ENCODE measurements at regions not wholly inside any gene's neighbourhood (a gene's known extent, or its start where the extent isn't known, plus 50 kb on each side); places are given as distances from the start of the nearest gene placed in this dataset.

DNA sequence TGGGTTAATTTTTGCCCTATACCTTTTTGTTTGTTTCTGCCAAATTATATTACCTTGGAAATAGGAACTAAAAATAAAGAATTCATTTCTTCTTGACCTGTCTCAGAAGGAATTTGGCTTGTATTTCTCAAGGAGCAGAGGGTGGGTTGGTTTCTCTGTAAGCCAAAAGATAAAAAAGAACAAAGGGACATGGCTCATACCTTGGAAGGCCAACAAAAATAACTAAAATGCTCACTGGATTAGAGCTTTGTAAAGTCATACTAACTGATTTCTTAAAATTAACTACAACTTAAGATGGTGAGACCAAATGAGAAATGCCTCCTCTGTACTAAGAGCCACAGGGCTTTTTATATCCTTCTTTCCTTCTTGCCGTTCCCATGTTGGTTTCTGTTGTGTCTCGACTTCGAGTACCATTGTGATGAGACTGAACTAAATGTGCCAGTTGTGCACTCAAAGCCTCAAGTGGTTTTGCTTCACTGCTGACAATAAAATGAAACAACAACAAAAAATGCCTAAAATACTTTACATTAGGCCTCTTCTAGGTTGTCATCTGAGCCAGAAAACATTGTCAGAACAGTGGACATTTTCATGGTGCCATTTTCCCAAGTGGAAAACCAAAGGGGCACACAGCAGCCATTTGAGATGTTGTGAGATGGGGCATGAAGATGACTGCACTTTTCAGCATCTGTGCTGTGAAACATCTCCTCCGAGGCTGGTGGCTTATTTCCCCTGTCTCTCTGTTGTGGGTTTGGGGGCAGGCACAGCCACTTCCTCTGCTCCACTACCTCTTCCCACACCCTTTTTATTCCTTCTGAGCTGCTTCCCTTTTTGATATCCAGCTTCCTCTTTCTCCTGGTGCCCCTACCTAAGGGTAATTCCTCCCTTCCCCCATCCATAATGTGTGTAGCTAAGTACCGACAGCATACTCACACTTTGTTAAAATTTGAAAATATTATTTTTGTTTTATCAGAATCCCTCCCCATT, 51.8 kb upstream of the AGR3 start:
- no peaks in the 10 kb centered on the region for H3K27me3 ChIP-seq
- 70 to 74% methylated on average over 5 of the region's 5 CpGs for WGBS, 2 donors
- H3K4me1 ChIP-seq: no peaks in the 10 kb centered on the region
- no peak overlapping the region for H3K4me3 ChIP-seq
- TF ChIP-seq POLR2A (IDR thresholded peaks at IDR 0.05): no peak
- TF ChIP-seq, protein P1, sequence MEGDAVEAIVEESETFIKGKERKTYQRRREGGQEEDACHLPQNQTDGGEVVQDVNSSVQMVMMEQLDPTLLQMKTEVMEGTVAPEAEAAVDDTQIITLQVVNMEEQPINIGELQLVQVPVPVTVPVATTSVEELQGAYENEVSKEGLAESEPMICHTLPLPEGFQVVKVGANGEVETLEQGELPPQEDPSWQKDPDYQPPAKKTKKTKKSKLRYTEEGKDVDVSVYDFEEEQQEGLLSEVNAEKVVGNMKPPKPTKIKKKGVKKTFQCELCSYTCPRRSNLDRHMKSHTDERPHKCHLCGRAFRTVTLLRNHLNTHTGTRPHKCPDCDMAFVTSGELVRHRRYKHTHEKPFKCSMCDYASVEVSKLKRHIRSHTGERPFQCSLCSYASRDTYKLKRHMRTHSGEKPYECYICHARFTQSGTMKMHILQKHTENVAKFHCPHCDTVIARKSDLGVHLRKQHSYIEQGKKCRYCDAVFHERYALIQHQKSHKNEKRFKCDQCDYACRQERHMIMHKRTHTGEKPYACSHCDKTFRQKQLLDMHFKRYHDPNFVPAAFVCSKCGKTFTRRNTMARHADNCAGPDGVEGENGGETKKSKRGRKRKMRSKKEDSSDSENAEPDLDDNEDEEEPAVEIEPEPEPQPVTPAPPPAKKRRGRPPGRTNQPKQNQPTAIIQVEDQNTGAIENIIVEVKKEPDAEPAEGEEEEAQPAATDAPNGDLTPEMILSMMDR (IDR thresholded peaks at IDR 0.05): no peak
- H3K9me3 ChIP-seq: no peaks in the 10 kb centered on the region
- intact Hi-C loops (cut with DNase I; ENCODE audit: low total_unique reads): no loop called here
- H3K27ac ChIP-seq: no peak overlapping the region
- no peak for DNase-seq
- H3K36me3 ChIP-seq (ENCODE audit: low read depth, missing control alignments): no peaks in the 10 kb centered on the region

DNA sequence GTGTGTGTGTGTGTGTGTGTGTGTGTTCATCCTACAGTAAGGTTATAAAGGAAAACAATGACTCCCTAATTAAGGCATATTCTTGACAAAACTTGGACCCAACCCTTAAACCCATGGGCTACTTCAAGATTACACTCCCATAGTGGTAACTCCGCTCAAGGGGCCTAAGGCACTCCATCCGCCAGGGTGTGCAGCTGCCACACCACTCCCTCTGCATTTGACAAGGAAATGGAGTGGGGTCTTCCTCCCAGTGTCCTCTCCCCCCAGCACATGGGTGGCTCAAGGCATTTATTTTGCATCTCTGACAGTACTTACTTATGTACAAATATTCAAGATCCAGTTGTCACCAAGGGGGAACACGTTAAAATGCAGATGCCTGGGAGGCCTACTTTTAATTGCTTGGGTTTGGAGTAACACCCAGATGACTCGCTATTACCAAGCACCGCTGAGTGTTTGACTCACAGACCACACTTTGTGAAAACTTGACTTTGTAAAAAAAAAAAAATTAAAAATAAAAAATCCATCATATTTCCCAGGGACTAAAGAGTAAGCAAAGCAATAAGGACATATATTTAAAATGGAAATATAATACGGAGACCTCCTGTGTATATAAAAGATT, 53.0 kb upstream of the AGR3 start:
- DNase-seq: no peak

GRCh38 chr7:16935341-16935735, 53.6 kb upstream of the AGR3 start:
- Histone ChIP-seq H3K36me3 (ENCODE audit: low read depth, missing control alignments) (no peaks in the 10 kb centered on the region), H3K4me3 (no peak overlapping the region), H3K9me3 (no peaks in the 10 kb centered on the region), H3K4me1 (no peaks in the 10 kb centered on the region), H3K27ac (no peak overlapping the region), H3K27me3 (no peaks in the 10 kb centered on the region)
- TF ChIP-seq POLR2A (IDR thresholded peaks at IDR 0.05): no peak
- TF ChIP-seq, protein P1 (IDR thresholded peaks at IDR 0.05): no peak
- intact Hi-C loops (cut with DNase I; ENCODE audit: low total_unique reads): no loop called here
- DNase-seq: no peak
- WGBS, 2 donors: 89 to 90% methylated on average over 1 of the region's 1 CpG

More for the DNA sequence above, 53.0 kb upstream of the AGR3 start:
- Histone ChIP-seq H3K36me3 (ENCODE audit: low read depth, missing control alignments) (no peaks in the 10 kb centered on the region), H3K4me3 (no peak overlapping the region), H3K27me3 (no peaks in the 10 kb centered on the region), H3K27ac (no peak overlapping the region), H3K9me3 (no peaks in the 10 kb centered on the region), H3K4me1 (no peaks in the 10 kb centered on the region)
- no peak for TF ChIP-seq POLR2A (IDR thresholded peaks at IDR 0.05)
- TF ChIP-seq, protein P1 (IDR thresholded peaks at IDR 0.05): no peak
- intact Hi-C loops (cut with DNase I; ENCODE audit: low total_unique reads): no loop called here
- 89 to 96% methylated on average over 6 of the region's 6 CpGs for WGBS, 2 donors

GRCh38 chr7:16936626-16937422, 55.0 kb upstream of the AGR3 start:
- H3K27me3 ChIP-seq: no peaks in the 10 kb centered on the region
- no peaks in the 10 kb centered on the region for H3K36me3 ChIP-seq (ENCODE audit: low read depth, missing control alignments)
- DNase-seq: no peak
- no peaks in the 10 kb centered on the region for H3K4me1 ChIP-seq
- H3K9me3 ChIP-seq: no peaks in the 10 kb centered on the region
- no peak overlapping the region for H3K27ac ChIP-seq
- intact Hi-C loops (cut with DNase I; ENCODE audit: low total_unique reads): no loop called here
- TF ChIP-seq, protein P1 (IDR thresholded peaks at IDR 0.05): no peak
- no peak for TF ChIP-seq POLR2A (IDR thresholded peaks at IDR 0.05)
- no peak overlapping the region for H3K4me3 ChIP-seq
- 83 to 91% methylated on average over 4 of the region's 4 CpGs for WGBS, 2 donors
